ENCODE measurements at regions not wholly inside any gene's neighbourhood (a gene's known extent, or its start where the extent isn't known, plus 50 kb on each side); places are given as distances from the start of the nearest gene placed in this dataset.

GRCh38 chr14:99066378-99066777 is 205.6 kb downstream of the BCL11B start:
- TF ChIP-seq CTCF (IDR thresholded peaks at IDR 0.05) (no peak), EP300 (IDR thresholded peaks at IDR 0.05) (no peak), POLR2A (IDR thresholded peaks at IDR 0.05; ENCODE audit: low read depth) (no peak)
